ENCODE measurements at regions not wholly inside any gene's neighbourhood (a gene's known extent, or its start where the extent isn't known, plus 50 kb on each side); places are given as distances from the start of the nearest gene placed in this dataset.

DNA sequence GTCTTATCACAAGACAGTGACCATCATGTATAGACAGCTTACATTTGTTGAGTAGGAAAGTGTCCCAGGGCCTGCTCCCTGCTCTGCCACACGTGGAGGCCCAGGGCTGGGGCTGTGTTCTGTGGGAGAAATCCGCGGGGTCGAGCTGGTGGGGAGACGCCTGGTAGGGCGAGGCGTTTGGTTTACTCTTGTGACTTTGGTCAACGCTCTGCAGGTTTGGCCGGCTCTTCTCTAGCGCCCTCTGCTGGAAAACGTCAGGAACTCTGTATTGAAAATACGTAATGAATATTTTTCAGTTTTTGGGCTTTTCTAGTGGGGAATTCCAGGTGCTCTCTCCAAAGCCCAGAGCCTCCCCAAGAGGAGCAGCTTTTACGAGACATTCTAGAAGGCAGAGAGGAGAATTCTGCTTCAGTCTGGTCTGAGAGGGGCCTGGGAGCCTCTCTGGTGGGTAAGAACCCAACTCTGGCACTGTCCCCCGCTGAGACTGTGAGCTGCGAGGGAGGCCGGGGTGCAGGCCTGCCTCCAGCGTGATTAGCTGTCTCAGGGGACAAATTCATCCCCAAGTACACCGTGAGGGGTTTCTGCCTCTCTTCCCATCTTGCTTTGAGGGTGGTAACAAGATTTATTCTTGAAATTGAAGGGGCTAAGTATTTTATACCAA lies 112.6 kb upstream of the RALGAPA2 start (continued):
- TF ChIP-seq, protein P1, sequence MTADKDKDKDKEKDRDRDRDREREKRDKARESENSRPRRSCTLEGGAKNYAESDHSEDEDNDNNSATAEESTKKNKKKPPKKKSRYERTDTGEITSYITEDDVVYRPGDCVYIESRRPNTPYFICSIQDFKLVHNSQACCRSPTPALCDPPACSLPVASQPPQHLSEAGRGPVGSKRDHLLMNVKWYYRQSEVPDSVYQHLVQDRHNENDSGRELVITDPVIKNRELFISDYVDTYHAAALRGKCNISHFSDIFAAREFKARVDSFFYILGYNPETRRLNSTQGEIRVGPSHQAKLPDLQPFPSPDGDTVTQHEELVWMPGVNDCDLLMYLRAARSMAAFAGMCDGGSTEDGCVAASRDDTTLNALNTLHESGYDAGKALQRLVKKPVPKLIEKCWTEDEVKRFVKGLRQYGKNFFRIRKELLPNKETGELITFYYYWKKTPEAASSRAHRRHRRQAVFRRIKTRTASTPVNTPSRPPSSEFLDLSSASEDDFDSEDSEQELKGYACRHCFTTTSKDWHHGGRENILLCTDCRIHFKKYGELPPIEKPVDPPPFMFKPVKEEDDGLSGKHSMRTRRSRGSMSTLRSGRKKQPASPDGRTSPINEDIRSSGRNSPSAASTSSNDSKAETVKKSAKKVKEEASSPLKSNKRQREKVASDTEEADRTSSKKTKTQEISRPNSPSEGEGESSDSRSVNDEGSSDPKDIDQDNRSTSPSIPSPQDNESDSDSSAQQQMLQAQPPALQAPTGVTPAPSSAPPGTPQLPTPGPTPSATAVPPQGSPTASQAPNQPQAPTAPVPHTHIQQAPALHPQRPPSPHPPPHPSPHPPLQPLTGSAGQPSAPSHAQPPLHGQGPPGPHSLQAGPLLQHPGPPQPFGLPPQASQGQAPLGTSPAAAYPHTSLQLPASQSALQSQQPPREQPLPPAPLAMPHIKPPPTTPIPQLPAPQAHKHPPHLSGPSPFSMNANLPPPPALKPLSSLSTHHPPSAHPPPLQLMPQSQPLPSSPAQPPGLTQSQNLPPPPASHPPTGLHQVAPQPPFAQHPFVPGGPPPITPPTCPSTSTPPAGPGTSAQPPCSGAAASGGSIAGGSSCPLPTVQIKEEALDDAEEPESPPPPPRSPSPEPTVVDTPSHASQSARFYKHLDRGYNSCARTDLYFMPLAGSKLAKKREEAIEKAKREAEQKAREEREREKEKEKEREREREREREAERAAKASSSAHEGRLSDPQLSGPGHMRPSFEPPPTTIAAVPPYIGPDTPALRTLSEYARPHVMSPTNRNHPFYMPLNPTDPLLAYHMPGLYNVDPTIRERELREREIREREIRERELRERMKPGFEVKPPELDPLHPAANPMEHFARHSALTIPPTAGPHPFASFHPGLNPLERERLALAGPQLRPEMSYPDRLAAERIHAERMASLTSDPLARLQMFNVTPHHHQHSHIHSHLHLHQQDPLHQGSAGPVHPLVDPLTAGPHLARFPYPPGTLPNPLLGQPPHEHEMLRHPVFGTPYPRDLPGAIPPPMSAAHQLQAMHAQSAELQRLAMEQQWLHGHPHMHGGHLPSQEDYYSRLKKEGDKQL (CRISPR knock-in tag; IDR thresholded peaks at IDR 0.05; ENCODE audit: low read depth), result no peak
- TF ChIP-seq HMGA1 (CRISPR knock-in tag; conservative IDR thresholded peaks at IDR 0.05) (no peak), ZMYM4 (CRISPR knock-in tag; IDR thresholded peaks at IDR 0.05) (no peak), MAFK (conservative IDR thresholded peaks at IDR 0.05 in 1 of 2, IDR thresholded peaks at IDR 0.05 in 1 of 2; ENCODE audit: low read length in 2 of 2) (no peak), ZFP41 (CRISPR knock-in tag; IDR thresholded peaks at IDR 0.05; ENCODE audit: borderline replicate concordance) (no peak), KAT2B (IDR thresholded peaks at IDR 0.05; ENCODE audit: borderline replicate concordance, low read depth, low read length) (no peak), ZFP36L2 (CRISPR knock-in tag; IDR thresholded peaks at IDR 0.05) (no peak), POLR2G (IDR thresholded peaks at IDR 0.05; ENCODE audit: low read depth, low read length) (no peak)
- TF ChIP-seq, protein P2, sequence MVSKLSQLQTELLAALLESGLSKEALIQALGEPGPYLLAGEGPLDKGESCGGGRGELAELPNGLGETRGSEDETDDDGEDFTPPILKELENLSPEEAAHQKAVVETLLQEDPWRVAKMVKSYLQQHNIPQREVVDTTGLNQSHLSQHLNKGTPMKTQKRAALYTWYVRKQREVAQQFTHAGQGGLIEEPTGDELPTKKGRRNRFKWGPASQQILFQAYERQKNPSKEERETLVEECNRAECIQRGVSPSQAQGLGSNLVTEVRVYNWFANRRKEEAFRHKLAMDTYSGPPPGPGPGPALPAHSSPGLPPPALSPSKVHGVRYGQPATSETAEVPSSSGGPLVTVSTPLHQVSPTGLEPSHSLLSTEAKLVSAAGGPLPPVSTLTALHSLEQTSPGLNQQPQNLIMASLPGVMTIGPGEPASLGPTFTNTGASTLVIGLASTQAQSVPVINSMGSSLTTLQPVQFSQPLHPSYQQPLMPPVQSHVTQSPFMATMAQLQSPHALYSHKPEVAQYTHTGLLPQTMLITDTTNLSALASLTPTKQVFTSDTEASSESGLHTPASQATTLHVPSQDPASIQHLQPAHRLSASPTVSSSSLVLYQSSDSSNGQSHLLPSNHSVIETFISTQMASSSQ (IDR thresholded peaks at IDR 0.05; ENCODE audit: low read depth), result no peak
- TF ChIP-seq, protein P2 (CRISPR knock-in tag; IDR thresholded peaks at IDR 0.05; ENCODE audit: borderline replicate concordance), result no peak
- TF ChIP-seq, protein P3, sequence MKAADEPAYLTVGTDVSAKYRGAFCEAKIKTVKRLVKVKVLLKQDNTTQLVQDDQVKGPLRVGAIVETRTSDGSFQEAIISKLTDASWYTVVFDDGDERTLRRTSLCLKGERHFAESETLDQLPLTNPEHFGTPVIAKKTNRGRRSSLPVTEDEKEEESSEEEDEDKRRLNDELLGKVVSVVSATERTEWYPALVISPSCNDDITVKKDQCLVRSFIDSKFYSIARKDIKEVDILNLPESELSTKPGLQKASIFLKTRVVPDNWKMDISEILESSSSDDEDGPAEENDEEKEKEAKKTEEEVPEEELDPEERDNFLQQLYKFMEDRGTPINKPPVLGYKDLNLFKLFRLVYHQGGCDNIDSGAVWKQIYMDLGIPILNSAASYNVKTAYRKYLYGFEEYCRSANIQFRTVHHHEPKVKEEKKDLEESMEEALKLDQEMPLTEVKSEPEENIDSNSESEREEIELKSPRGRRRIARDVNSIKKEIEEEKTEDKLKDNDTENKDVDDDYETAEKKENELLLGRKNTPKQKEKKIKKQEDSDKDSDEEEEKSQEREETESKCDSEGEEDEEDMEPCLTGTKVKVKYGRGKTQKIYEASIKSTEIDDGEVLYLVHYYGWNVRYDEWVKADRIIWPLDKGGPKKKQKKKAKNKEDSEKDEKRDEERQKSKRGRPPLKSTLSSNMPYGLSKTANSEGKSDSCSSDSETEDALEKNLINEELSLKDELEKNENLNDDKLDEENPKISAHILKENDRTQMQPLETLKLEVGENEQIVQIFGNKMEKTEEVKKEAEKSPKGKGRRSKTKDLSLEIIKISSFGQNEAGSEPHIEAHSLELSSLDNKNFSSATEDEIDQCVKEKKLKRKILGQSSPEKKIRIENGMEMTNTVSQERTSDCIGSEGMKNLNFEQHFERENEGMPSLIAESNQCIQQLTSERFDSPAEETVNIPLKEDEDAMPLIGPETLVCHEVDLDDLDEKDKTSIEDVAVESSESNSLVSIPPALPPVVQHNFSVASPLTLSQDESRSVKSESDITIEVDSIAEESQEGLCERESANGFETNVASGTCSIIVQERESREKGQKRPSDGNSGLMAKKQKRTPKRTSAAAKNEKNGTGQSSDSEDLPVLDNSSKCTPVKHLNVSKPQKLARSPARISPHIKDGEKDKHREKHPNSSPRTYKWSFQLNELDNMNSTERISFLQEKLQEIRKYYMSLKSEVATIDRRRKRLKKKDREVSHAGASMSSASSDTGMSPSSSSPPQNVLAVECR (CRISPR knock-in tag; IDR thresholded peaks at IDR 0.05; ENCODE audit: borderline replicate concordance), result no peak
- TF ChIP-seq, protein P4, sequence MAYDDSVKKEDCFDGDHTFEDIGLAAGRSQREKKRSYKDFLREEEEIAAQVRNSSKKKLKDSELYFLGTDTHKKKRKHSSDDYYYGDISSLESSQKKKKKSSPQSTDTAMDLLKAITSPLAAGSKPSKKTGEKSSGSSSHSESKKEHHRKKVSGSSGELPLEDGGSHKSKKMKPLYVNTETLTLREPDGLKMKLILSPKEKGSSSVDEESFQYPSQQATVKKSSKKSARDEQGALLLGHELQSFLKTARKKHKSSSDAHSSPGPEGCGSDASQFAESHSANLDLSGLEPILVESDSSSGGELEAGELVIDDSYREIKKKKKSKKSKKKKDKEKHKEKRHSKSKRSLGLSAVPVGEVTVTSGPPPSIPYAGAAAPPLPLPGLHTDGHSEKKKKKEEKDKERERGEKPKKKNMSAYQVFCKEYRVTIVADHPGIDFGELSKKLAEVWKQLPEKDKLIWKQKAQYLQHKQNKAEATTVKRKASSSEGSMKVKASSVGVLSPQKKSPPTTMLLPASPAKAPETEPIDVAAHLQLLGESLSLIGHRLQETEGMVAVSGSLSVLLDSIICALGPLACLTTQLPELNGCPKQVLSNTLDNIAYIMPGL (CRISPR knock-in tag; IDR thresholded peaks at IDR 0.05; ENCODE audit: borderline replicate concordance in 1 of 2, low read depth in 1 of 2), result 0 out of 4 replicates have a peak, but pooled peaks of 1 of the 2 experiments have one; percentile 40
